GM19397 (cell line): ENCODE measurements at regions not wholly inside any gene's neighbourhood (a gene's known extent, or its start where the extent isn't known, plus 50 kb on each side); places are given as distances from the start of the nearest gene placed in this dataset.
"Not testable (repeated sequence)": the region's sequence is repeated elsewhere in the genome, so short reads cannot be mapped to it uniquely, and the experiment has no call there.

Experiments
- ATAC-seq: cut with Tn5 transposase; IDR thresholded peaks from one replicate; pipeline ENCODE4 v1.9.1; 2021; ENCODE audit warnings: mild to moderate bottlenecking, moderate library complexity; ENCODE audit not compliant: unreplicated experiment

DNA sequence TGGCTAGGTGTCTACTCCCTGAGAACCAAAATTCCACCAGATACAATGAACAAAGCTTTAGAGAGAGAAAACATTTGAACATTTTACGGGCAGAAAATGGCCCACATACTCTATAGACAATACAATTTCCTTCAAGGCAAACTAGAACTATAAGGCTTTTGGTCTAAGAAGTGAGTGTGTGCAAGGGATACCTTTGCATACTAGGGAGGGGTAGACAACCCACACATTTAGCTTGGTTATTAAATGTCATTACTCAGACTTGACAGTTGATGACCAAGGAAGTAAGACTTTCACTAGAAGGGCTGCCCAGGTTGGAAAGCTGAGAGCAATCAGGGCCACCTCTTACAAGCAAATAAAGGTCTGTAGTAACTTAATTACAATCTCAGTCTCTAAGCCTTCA lies 64.0 kb upstream of the PLEKHM1 start:
- not testable (repeated sequence) for ATAC-seq

DNA sequence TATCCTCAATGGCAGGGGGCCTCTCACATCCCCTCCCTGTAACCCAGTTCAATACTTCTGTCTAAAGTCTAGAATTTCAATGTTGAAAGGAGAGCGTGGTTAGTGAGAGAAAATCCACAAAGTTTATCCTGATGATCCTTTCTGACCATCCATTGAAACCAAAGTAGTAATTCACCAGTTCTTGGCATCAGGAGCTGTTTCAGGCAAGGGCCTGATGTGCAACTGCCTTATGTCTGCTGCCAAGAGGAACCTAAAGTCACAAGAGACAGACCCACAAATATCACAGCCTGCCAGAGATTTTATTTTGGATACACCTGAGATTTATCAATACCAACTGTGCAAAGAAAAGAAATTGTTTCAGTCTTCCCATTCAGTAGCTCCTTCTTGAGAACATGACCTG lies 68.3 kb upstream of the PLEKHM1 start:
- ATAC-seq: not testable (repeated sequence)

DNA sequence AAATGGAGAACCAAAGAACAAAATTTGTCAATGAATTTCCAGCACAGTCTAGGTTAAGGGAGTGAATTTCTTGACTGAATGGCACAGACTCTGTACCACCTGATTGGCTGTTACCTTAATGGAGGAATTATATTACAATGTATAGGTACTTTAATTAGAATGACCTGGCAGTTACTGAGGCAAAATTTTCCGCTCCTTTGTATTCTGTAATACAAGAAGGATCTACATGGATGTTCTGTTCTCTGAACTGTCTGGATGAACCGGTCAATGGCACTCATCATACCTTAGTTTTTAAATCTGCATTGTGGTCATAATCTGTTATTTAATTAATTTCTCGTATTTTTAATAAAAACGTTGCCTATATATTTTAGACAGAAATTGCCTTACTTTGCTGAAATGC lies 72.3 kb upstream of the PLEKHM1 start:
- ATAC-seq: not testable (repeated sequence)

DNA sequence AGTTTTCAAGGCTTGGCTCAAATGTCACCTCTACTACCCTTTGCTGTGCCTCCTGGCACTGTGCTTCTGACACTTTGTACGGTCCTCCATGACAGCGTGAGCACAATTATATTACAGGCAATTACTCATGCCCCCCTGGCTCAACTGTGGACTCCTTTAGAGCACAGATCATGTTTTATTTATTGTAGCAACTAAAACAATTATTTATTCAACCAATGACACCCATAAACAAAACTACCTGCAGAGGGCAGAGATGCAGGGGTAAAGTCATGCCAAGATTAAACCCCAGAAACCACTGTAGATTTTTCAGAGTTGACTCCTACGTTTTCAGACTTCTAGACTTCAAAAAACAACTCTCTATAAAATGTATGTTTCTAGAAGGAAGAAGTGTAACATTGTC lies 72.8 kb upstream of the PLEKHM1 start:
- ATAC-seq: not testable (repeated sequence)

DNA sequence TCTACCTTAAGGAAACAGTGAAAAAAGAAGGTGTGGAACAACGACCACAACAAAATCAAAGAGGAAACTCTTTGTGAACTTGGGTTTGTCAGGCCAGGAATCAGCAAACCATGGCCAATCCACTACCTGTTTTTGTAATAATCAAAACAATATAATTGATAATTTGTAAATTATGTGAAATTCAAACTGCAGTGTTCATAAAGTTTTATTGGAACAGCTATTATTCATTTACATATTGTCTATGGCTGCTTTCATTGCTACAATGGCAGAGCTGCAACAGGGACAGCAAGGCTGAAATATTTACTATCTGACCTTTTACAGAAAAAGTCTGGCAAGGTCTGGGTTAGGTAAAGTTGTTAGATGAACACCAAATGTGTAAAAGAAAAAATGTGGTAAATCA lies 77.8 kb upstream of the PLEKHM1 start:
- ATAC-seq: not testable (repeated sequence)

DNA sequence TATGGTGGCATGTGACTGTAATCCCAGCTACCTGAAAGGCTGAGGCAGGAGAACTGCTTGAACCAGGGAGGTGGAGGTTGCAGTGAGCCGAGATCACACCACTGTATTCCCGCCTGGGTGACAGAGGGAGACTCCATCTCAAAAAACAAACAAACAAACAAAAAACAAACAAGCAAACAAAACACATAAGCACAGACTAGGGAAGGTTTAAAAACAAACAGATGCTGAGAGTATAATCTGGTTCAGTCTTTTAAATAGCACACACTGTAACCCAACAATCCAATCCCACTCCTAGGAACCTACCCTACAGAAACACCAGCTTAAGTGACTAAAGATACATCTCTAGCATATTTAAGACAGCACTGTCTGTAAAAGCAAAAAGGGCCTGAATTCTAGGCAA lies 82.8 kb upstream of the PLEKHM1 start:
- ATAC-seq: not testable (repeated sequence)

DNA sequence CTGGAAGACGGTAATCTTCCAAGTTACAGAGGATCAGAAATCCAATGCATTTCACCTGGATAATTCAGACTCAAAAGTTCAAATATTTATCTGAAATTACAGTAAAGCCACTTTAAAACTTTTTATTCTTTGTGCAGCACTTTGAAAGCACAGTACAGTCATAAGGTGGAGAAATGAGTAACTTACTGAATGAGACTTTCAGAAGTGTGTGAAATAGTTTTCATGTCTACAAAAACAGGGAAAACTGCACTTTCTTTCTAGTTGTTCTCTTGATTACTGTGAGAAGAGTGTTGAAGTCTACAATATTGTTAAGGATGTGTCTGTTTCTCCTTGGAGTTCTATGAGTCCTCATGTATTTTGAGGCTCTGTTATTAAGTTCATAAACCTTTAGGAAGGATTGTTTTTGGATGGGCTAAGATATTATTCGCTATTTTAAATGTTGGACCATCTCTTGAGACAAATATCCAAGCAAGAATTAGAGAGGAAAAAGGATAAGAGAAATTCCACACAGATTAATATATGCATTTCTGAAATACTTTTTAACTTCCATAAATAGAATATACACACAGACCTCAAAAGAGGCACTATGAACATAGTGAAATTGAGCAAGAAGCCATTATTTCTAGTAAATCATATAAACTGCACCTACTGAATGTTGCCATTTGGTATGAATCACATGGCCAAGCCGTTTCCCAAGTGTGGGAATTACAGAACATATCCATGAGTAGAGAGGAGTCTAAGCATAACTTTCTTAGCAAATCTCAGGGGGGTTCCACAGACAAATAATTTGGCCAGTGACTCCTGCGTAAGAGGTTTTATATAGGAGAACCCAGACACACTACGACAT lies 83.6 kb upstream of the PLEKHM1 start:
- ATAC-seq: no peak

DNA sequence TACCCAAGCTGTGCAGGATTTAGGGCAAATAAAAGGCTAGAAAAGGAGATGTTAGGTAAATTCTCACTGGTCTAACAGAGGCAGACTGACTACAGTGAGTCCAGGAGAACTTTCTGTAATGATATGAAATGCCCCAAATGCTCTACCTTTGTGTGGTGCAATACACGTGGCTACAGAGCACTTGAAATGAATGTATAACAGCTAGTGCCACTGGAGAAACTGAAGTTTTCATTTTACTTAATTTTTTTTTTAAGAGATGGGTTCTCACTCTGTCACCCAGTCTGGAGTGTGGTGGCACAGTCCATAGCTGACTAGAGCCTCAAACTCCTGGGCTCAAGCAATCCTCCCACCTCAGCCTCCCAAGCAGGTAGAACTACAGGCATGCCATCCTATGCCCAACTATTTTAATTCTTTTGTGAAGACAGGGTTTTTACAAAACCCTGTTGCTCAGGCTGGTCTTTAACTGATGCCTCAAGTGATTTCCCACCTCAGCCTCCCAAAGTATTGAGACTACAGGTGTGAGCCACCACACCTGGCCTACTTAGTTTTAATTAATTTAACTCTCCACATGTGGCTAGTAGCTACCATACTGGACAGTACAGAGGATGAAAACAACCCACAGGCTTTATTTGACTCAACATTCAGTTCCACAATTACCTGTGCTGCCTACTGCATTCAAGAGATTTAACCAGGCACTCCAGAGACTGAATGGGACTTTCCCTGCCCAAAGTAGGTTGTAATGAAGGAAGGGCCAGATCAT lies 84.8 kb upstream of the PLEKHM1 start:
- ATAC-seq: no peak

DNA sequence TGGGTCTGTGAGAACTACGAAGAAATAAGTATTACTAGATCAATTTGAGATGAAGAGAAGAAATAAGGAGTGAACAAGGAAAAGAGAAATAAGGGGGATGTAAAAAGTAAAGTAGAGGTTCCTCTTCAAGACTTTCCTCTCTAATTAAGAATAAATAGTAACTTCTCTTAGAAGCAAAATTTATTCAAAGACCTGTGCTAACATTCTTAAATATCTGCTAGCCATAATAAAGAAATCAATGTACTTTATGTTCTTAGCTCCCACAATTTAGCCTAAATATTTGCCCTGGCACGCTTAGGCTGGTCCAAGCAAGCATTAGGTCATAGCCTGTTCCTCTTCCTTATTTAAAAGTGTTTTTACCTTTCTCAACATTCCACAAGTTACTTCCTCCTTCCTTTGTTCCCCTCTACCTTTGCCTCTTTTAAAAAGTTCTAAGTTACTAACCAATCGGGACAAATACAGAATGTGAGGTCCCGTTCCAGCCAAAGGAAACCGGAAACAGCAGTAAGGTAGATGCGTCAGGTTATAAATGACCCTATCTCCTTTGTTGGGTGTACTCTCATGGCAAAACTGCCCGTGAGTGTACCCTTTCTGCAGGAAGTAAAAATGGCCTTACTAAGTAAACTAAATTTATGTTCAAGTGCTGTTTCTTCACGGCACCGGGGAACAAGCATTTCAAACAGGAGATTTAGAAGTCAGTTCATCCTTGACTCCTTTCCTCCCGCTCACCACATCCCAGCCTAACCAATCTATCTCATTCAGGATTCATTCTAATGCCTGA lies 86.2 kb upstream of the PLEKHM1 start:
- not testable (repeated sequence) for ATAC-seq

DNA sequence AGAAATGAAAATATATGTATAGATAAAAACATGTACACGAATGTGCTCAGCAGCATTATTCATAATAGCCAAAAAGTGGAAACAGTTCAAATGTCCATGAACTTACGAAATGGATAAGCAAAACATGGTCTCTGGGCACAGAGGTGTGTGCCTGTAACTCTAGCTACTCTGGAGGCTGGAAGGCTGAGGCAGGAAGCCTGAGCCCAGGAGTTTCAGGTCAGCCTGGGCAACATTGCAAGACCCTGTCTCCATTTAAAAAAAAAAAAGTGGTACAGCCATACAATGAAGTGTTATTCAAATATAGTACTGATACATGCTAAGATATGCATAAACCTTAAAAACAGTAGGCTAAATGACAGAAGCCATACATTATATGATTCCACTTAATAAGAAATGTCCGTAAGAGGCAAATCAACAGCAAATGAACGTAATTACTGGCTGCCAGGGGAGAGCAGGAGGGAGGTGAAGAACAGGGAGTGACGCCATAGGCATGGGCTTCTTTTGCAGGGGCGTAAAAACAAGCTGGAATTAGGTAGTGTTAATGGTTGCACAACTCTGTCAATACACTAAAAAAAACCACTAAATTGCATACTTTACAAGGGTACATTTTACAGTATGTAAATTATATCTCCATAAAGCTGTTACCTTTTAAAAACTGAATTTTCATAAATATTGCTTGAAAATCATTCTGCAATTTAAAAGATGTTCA lies 87.2 kb upstream of the PLEKHM1 start:
- ATAC-seq: no peak

DNA sequence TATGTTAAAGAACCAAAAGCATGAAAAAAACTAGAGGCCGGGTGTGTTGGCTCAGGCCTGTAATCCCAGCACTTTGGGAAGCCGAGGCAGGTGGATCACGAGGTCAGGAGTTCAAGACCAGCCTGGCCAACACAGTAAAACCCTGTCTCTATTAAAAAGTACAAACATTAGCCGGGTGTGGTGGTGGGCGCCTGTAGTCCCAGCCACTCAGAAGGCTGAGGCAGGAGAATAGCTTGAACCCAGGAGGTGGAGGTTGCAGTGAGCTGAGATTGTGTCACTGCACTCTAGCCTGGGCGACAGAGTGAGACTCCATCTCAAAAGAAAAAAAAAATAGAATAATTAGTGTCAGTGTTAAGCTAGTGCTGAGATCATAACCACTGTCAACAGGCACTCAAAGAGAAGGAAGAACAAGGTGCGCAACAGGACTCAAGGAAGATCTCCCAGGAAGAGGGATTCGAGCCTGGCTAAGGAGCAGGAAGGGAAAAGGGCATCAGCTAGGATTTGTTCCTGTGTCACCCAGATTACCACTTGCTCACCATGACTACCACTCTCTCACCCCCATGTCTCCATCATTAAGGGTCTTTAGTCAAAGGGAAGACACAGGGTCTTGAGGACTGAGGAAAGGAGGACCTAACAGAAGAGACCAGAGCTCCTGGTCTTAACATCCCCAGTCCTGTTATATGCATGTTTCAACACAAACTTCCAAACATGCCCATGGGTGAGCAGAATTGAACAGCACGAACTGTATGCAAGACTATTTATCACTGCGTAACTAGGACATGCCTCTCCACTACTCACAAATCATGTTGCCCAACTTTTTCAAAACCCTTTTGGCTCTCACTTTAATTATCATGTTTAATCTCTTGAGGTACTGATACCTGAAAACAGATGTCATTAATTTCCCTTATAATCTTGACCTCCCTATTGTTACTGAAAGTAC lies 88.3 kb upstream of the PLEKHM1 start:
- ATAC-seq: no peak

DNA sequence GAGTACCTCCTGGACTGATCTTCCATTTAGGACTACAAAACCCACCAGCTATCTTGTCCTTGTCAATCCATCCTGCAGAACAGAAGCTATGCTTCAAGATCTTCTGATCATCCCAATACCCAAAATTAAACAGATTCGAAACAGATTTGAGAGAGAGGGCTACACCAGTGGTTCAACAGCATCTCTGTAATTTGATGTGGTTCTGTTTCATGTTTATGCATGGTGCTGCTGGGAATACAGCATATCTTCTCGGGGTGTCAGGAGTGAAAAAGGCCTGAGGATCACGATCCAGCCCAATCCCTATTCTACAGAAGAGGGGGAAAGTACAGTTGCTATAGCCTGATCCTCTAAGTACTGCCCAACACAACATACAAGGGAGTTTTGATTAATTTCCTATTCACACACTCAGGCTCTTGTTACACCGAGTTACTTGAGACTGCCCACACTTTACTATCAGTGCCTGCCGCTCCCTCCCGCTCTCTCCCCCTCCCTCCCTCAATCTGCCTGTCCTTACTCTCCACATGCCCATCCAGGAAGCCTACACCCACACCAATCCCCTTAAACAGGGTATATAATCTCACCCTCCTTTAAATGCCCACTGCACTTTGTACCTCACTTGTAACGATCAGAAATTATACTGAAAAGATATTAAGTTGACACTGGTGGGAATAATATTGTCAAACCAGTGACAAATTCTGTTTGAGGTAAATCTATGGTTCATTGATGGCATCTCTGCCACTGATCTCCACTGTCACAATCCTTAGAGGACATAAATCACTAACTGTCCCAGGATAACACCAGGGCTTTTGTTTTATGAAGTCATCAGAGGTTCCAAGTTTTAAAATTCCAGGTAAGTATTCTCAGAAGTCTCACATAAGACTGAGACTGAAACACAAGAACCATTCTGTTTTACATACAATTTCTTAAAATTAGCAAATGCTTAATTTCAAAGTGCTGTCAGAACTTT lies 89.3 kb upstream of the PLEKHM1 start:
- no peak for ATAC-seq

DNA sequence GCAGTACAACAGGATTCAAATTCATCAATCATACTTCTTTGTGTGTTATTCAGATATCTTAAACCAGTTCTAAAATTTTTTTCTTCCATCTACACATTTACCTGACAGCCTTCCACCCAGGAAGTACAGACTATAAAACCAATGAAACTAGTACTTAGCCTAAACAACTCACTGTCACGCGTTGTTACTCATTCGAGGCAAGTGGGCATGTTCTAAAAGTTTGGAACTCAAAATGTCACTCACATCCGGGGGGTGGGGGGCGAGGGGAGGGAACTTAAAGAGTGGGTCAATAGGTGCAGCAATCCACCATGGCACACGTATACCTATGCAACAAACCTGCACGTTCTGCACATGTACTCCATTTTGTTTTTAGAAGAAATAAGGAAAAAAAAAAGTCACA lies 90.4 kb upstream of the PLEKHM1 start:
- no peak for ATAC-seq

DNA sequence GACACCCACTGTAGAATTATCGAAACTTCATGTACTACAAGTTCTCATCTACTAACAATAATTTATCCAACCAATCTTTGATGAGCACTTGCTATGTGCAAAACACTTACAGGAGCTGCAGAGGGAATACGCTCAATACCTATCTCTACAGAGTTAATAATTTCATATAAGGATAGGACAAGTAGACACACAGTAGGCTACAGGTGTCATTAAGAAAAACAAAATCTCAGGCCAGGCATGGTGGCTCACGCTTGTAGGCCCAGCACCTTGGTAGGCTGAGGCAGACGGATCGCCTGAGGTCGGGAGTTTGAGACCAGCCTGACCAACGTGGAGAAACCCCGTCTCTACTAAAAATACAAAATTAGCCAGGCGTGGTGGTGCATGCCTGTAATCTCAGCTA lies 91.3 kb upstream of the PLEKHM1 start:
- ATAC-seq: no peak

DNA sequence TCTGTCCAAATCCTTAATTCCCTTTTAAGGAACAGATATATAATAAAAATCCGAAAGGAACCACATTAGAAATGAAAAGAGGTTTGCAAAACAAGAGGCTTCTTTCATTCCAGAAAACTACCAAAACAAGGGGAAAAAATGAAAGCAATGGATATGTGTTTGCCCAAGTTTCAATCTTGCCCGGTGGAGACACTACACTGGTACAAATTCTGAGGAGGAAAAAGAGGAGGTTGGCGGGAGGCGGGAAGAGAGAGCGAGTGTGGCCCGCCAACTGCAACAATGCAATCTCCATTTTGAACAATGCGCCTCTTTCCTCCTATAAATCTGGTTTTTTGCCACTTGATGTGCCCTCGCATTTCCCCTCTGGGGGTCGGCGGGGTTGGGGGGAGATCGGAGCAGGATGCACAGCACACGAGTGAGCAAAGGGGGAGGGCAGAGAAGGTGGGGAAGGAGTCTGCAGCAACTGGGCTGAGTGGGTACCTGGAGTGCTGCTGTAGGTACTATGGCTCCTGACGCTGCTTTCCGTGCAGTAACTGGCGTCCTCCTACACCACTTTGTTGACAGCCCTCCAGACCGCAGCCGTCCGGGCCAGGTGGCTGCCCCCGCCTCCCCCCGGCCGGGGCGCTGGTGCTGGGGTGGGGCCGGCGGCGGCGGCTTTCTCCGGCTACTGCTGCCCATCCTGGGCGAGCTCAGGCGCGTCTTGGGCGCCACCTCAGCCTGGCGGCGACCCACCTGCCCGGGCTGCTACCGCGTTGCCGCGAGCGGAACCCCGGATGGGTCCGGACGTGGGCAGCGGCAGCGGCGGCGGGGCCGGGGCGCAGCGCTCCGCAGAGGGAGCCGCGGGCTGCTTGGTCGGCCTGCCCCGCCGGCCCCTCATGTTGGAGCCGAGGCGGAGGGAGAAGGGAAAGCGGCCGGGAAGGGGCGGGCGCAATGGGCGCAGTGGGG lies 93.8 kb upstream of the PLEKHM1 start:
- ATAC-seq: peak; percentile 67

DNA sequence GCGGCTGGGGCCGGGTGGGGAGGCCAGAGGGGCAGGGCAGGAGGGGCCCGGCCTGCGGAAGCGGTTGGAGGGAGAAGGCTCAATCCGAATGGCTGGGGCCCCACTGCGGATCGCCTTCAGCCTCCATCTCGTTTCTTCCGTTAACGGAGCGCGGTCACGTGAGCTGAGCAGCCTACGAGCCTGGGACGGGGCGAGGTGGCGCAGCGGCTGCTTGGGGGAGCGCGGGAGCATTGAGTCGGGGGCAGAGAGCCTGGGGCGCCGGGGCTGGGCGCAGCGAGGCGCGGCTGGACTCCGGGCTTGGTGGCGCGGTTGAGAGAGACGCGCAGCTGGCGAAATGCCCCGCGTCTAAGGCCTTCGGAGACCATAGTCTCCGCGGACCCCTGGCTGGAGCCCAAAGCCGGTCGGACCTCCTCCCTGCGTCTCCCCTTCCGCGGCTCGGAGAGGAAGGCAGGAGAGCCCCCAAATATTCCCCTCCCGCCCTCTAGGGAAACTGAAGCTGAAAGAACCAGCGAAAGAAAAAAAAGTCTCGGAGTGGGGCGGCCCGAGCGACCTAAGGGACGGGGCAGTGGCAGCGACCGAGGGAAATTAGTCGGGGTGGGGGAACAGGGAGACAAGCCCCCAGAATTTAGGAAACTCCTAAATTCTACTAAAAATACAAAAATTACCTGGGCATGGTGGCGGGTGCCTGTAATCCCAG lies 94.7 kb upstream of the PLEKHM1 start:
- ATAC-seq: peak; percentile 62
